ENCODE measurements at regions not wholly inside any gene's neighbourhood (a gene's known extent, or its start where the extent isn't known, plus 50 kb on each side); places are given as distances from the start of the nearest gene placed in this dataset.

GRCh38 chr13:50730496-50731351 lies 112.8 kb downstream of the DLEU7 start:
- no peak for TF ChIP-seq CTCF (IDR thresholded peaks at IDR 0.05)
- intact Hi-C loops (cut with DNase I) = no loop called here
- DNase-seq (ENCODE audit: low spot score in 2 of 2) = no peak
- no peaks in the 10 kb centered on the region for H3K4me1 ChIP-seq
- H3K36me3 ChIP-seq = no peaks in the 10 kb centered on the region
- H3K9me3 ChIP-seq = no peaks in the 10 kb centered on the region
- no peak overlapping the region for H3K4me3 ChIP-seq
- no peak overlapping the region for H3K27ac ChIP-seq
- H3K27me3 ChIP-seq = no peaks in the 10 kb centered on the region

- TF ChIP-seq CTCF (IDR thresholded peaks at IDR 0.05) = no peak
- no peak overlapping the region for H3K27ac ChIP-seq
- intact Hi-C loops (cut with DNase I) = no loop called here
These were observed 112.1 kb downstream of the DLEU7 start for GRCh38 chr13:50731400-50731799.

GRCh38 chr13:50732712-50733111 lies 110.8 kb downstream of the DLEU7 start:
- Histone ChIP-seq H3K9me3 (no peaks in the 10 kb centered on the region), H3K36me3 (no peaks in the 10 kb centered on the region), H3K27ac (no peak overlapping the region), H3K4me1 (no peaks in the 10 kb centered on the region), H3K27me3 (no peaks in the 10 kb centered on the region), H3K4me3 (no peak overlapping the region)
- no peak for TF ChIP-seq CTCF (IDR thresholded peaks at IDR 0.05)
- intact Hi-C loops (cut with DNase I) = no loop called here
- no peak for DNase-seq (ENCODE audit: low spot score in 2 of 2)

More at GRCh38 chr13:50731400-50731799, 112.1 kb downstream of the DLEU7 start:
- Histone ChIP-seq H3K27me3 (no peaks in the 10 kb centered on the region), H3K9me3 (no peaks in the 10 kb centered on the region), H3K4me1 (no peaks in the 10 kb centered on the region), H3K4me3 (no peak overlapping the region), H3K36me3 (no peaks in the 10 kb centered on the region)
- DNase-seq (ENCODE audit: low spot score in 2 of 2) = no peak

GRCh38 chr13:50733392-50733791 lies 110.1 kb downstream of the DLEU7 start:
- TF ChIP-seq CTCF (IDR thresholded peaks at IDR 0.05) = no peak
- no peak for DNase-seq (ENCODE audit: low spot score in 2 of 2)
- intact Hi-C loops (cut with DNase I) = no loop called here
- Histone ChIP-seq H3K9me3 (no peaks in the 10 kb centered on the region), H3K4me1 (no peaks in the 10 kb centered on the region), H3K36me3 (no peaks in the 10 kb centered on the region), H3K27ac (no peak overlapping the region), H3K27me3 (no peaks in the 10 kb centered on the region), H3K4me3 (no peak overlapping the region)

- intact Hi-C loops (cut with DNase I) = no loop called here
- Histone ChIP-seq H3K27me3 (no peaks in the 10 kb centered on the region), H3K4me3 (no peak overlapping the region), H3K36me3 (no peaks in the 10 kb centered on the region), H3K9me3 (no peaks in the 10 kb centered on the region), H3K27ac (no peak overlapping the region), H3K4me1 (no peaks in the 10 kb centered on the region)
- DNase-seq (ENCODE audit: low spot score in 2 of 2) = no peak
- no peak for TF ChIP-seq CTCF (IDR thresholded peaks at IDR 0.05)
These were observed 108.4 kb downstream of the DLEU7 start for GRCh38 chr13:50735071-50735470.
